ENCODE measurements at regions not wholly inside any gene's neighbourhood (a gene's known extent, or its start where the extent isn't known, plus 50 kb on each side); places are given as distances from the start of the nearest gene placed in this dataset.

DNA sequence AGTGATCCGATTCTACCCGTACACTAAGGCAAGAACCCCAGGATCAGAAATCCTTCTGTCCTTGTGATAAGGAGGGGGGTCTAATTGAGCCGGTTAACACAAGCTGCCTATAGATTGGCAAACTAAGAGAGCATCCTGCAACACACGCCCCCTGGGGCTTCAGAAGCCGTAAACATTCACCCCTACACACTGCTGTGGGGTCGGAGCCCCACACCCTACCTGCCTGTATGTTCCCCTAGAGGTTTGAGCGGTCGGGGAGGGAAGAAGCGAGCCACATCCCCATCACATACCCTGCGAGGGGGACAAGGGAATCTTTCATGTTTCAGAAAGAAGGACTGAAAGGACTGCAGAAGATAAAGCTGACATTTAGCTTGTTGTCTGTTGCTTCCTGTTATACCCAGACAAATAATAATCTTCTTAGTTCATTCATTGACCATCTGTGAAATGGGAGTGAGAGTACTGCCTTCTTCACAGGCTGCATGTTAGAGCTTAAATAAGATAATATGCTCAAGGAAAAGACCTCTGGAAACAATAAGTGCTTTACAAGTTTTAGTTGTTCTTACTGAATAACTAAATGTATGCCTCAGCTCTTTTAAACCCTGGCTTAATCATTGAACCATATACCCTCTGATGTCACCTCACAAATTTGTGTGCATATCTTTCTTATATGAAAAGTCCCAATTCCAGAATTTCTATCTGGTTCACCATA is 74.2 kb upstream of the RNF217 start:
- Histone ChIP-seq H4K20me1 (ENCODE audit: insufficient read depth, low read length) (no peaks in the 10 kb centered on the region), H3K4me2 (replicated peaks; ENCODE audit: extremely low read depth, low read length, poor library complexity, severe bottlenecking) (peak overlapping the region; percentile 62), H3K27ac (ENCODE audit: low read depth in 1 of 2, low read length in 2 of 2) (no peak overlapping the region), H2AFZ (ENCODE audit: insufficient read depth, low read depth, low read length, poor library complexity, severe bottlenecking) (peak overlapping the region; percentile 79), H3K9ac (ENCODE audit: insufficient read depth, low read length, poor library complexity, severe bottlenecking) (no peak overlapping the region), H3K4me1 (ENCODE audit: control insufficient read depth in 1 of 2, insufficient read depth in 2 of 2, low read length in 2 of 2) (peaks cover 0 to 14% of the 10 kb centered on the region in 2 donors), H3K4me3 (replicated peaks in 1 of 3; ENCODE audit: low read depth in 2 of 3, low read length in 3 of 3) (peak overlapping the region in 1 of 3 experiments; percentile 50), H3K79me2 (ENCODE audit: insufficient read depth, low read length) (no peaks in the 10 kb centered on the region), H3K9me3 (replicated peaks in 1 of 2; ENCODE audit: control insufficient read depth in 1 of 2, insufficient read depth in 1 of 2, low read length in 2 of 2) (no peaks in the 10 kb centered on the region), H3K27me3 (ENCODE audit: control insufficient read depth in 2 of 2, insufficient read depth in 2 of 2, low read length in 2 of 2) (no peaks in the 10 kb centered on the region), H3K36me3 (replicated peaks in 1 of 2; ENCODE audit: control insufficient read depth in 1 of 2, insufficient read depth in 2 of 2, low read length in 2 of 2) (no peaks in the 10 kb centered on the region)
- TF ChIP-seq, protein P1, sequence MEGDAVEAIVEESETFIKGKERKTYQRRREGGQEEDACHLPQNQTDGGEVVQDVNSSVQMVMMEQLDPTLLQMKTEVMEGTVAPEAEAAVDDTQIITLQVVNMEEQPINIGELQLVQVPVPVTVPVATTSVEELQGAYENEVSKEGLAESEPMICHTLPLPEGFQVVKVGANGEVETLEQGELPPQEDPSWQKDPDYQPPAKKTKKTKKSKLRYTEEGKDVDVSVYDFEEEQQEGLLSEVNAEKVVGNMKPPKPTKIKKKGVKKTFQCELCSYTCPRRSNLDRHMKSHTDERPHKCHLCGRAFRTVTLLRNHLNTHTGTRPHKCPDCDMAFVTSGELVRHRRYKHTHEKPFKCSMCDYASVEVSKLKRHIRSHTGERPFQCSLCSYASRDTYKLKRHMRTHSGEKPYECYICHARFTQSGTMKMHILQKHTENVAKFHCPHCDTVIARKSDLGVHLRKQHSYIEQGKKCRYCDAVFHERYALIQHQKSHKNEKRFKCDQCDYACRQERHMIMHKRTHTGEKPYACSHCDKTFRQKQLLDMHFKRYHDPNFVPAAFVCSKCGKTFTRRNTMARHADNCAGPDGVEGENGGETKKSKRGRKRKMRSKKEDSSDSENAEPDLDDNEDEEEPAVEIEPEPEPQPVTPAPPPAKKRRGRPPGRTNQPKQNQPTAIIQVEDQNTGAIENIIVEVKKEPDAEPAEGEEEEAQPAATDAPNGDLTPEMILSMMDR (IDR thresholded peaks at IDR 0.05) = no peak
- no peaks in the 10 kb centered on the region for H3K36me3 Mint-ChIP-seq
- H3K4me1 Mint-ChIP-seq = peaks cover 19% of the 10 kb centered on the region
- no peak overlapping the region for H3K4me3 Mint-ChIP-seq
- no peak overlapping the region for H3K27ac Mint-ChIP-seq
- H3K27me3 Mint-ChIP-seq (ENCODE audit: low read depth in 3 of 3) = peaks cover 0 to 4% (median 0%) of the 10 kb centered on the region in 3 donors
- DNase-seq = no peak
- intact Hi-C loops (cut with micrococcal nuclease) = no loop called here
- H3K9me3 Mint-ChIP-seq = peaks cover 7 to 15% (median 13%) of the 10 kb centered on the region in 7 donors
- no CpG with 5 or more reads among the region's 10 CpGs for WGBS (ENCODE audit: insufficient coverage)

GRCh38 chr6:124888581-124889371 is 73.5 kb upstream of the RNF217 start:
- peaks cover 0 to 2% (median 0%) of the 10 kb centered on the region in 3 donors for H3K27me3 Mint-ChIP-seq (ENCODE audit: low read depth in 3 of 3)
- Histone ChIP-seq H3K27ac (ENCODE audit: low read depth in 1 of 2, low read length in 2 of 2) (peak overlapping the region in 1 of 2 donors; percentile 54), H3K4me2 (replicated peaks; ENCODE audit: extremely low read depth, low read length, poor library complexity, severe bottlenecking) (peak overlapping the region; percentile 62), H3K79me2 (ENCODE audit: insufficient read depth, low read length) (no peaks in the 10 kb centered on the region), H3K9me3 (replicated peaks in 1 of 2; ENCODE audit: control insufficient read depth in 1 of 2, insufficient read depth in 1 of 2, low read length in 2 of 2) (no peaks in the 10 kb centered on the region), H3K4me3 (replicated peaks in 1 of 3; ENCODE audit: low read depth in 2 of 3, low read length in 3 of 3) (peak overlapping the region; percentile 14 to 50 (median 46)), H3K4me1 (ENCODE audit: control insufficient read depth in 1 of 2, insufficient read depth in 2 of 2, low read length in 2 of 2) (peaks cover 0 to 14% of the 10 kb centered on the region in 2 donors), H3K36me3 (replicated peaks in 1 of 2; ENCODE audit: control insufficient read depth in 1 of 2, insufficient read depth in 2 of 2, low read length in 2 of 2) (no peaks in the 10 kb centered on the region), H4K20me1 (ENCODE audit: insufficient read depth, low read length) (no peaks in the 10 kb centered on the region), H3K9ac (ENCODE audit: insufficient read depth, low read length, poor library complexity, severe bottlenecking) (no peak overlapping the region), H2AFZ (ENCODE audit: insufficient read depth, low read depth, low read length, poor library complexity, severe bottlenecking) (peak overlapping the region; percentile 79), H3K27me3 (ENCODE audit: control insufficient read depth in 2 of 2, insufficient read depth in 2 of 2, low read length in 2 of 2) (no peaks in the 10 kb centered on the region)
- H3K4me1 Mint-ChIP-seq = peaks cover 15% of the 10 kb centered on the region
- intact Hi-C loops (cut with micrococcal nuclease) = no loop called here
- H3K36me3 Mint-ChIP-seq = no peaks in the 10 kb centered on the region
- peak overlapping the region; percentile 61 to 91 for H3K4me3 Mint-ChIP-seq
- DNase-seq = peak in 2 of 3 donors; percentile 14 to 25
- WGBS (ENCODE audit: insufficient coverage) = 0% methylated on average over 2 of the region's 5 CpGs
- peak overlapping the region in 6 of 7 donors; percentile 5 to 72 (median 38) for H3K27ac Mint-ChIP-seq
- TF ChIP-seq, protein P1 (IDR thresholded peaks at IDR 0.05) = no peak
- H3K9me3 Mint-ChIP-seq = peaks cover 8 to 17% (median 14%) of the 10 kb centered on the region in 7 donors

Data from CD14-positive monocyte (primary cell).